ENCODE measurements at regions not wholly inside any gene's neighbourhood (a gene's known extent, or its start where the extent isn't known, plus 50 kb on each side); places are given as distances from the start of the nearest gene placed in this dataset.

GRCh38 chr18:56285387-56286065 lies 352.9 kb downstream of the TXNL1 start:
- no peak overlapping the region for H2BK20ac ChIP-seq (ENCODE audit: low read depth, low read length, poor library complexity, severe bottlenecking)
- no peak overlapping the region for H3K4me3 Mint-ChIP-seq
- no peak overlapping the region for H2BK15ac ChIP-seq (ENCODE audit: low read depth, low read length)

More at GRCh38 chr18:56285387-56286065, 352.9 kb downstream of the TXNL1 start:
- Histone ChIP-seq H3K23me2 (ENCODE audit: insufficient read length, low read depth, low read length, poor library complexity, severe bottlenecking) (no peaks in the 10 kb centered on the region), H3K14ac (ENCODE audit: insufficient read depth, low read length) (no peak overlapping the region), H4K5ac (ENCODE audit: insufficient read length, low read depth, low read length) (no peak overlapping the region), H3K27me3 (ENCODE audit: insufficient read depth, low read length) (no peaks in the 10 kb centered on the region), H2AFZ (ENCODE audit: low read length) (no peak overlapping the region), H3T11ph (ENCODE audit: low read length) (no peak overlapping the region), H3K9ac (ENCODE audit: extremely low read depth, insufficient read length, low read length) (no peak overlapping the region), H3K18ac (ENCODE audit: insufficient read length, low read depth, low read length) (no peak overlapping the region), H2BK12ac (ENCODE audit: insufficient read length, low read depth, low read length) (no peak overlapping the region), H2BK5ac (ENCODE audit: insufficient read length, low read length) (no peak overlapping the region), H3K4me1 (ENCODE audit: insufficient read depth, low read length) (no peaks in the 10 kb centered on the region), H3K4me2 (ENCODE audit: insufficient read depth, insufficient read length, low read length) (no peak overlapping the region), H3K23ac (ENCODE audit: insufficient read length, low read depth, low read length) (no peak overlapping the region), H4K91ac (ENCODE audit: insufficient read length, low read depth, low read length) (no peak overlapping the region), H3K9me3 (ENCODE audit: control insufficient read depth, low read depth, low read length) (no peaks in the 10 kb centered on the region), H3K79me1 (ENCODE audit: insufficient read depth, low read depth, low read length, poor library complexity, severe bottlenecking) (no peaks in the 10 kb centered on the region), H4K20me1 (ENCODE audit: control insufficient read depth, insufficient read depth, insufficient read length) (no peaks in the 10 kb centered on the region), H3K27ac (ENCODE audit: insufficient read length, low read depth, low read length) (no peak overlapping the region), H3K79me2 (ENCODE audit: insufficient read depth, low read length) (no peaks in the 10 kb centered on the region), H2AK5ac (ENCODE audit: insufficient read length, low read length) (no peak overlapping the region), H4K8ac (replicated peaks; ENCODE audit: insufficient read length, low read depth, low read length) (no peak overlapping the region), H3K56ac (ENCODE audit: insufficient read length, low read depth, low read length) (no peak overlapping the region), H3K4ac (ENCODE audit: low read depth, low read length) (no peak overlapping the region), H2BK120ac (ENCODE audit: low read depth, low read length, poor library complexity, severe bottlenecking) (no peak overlapping the region)
- Mint-ChIP-seq H3K27me3 (ENCODE audit: low read depth) (no peaks in the 10 kb centered on the region), H3K9me3 (no peaks in the 10 kb centered on the region), H3K4me1 (no peaks in the 10 kb centered on the region; a peak in 1 of 4 replicates), H3K27ac (no peak overlapping the region), H3K36me3 (ENCODE audit: insufficient read depth in 1 of 3, low read depth in 3 of 3) (no peaks in the 10 kb centered on the region)
- TF ChIP-seq CTCF (conservative IDR thresholded peaks at IDR 0.05): no peak
- WGBS (ENCODE audit: extremely low coverage, insufficient read length, low lambda C conversion rate): no CpG with 5 or more reads among the region's 9 CpGs
- DNase-seq: no peak
